Muscle of back (tissue), 3 donors: ENCODE measurements at regions not wholly inside any gene's neighbourhood (a gene's known extent, or its start where the extent isn't known, plus 50 kb on each side); places are given as distances from the start of the nearest gene placed in this dataset.
A peak's percentile ranks its signal among the peaks of the same experiment; 100 is the strongest.

ENCODE experiments used
- DNase-seq, 3 donors: peaks; one replicate each; pipeline versions ENCODE4 v3.0.0 to v3.0.0-alpha.2; 2013

DNA sequence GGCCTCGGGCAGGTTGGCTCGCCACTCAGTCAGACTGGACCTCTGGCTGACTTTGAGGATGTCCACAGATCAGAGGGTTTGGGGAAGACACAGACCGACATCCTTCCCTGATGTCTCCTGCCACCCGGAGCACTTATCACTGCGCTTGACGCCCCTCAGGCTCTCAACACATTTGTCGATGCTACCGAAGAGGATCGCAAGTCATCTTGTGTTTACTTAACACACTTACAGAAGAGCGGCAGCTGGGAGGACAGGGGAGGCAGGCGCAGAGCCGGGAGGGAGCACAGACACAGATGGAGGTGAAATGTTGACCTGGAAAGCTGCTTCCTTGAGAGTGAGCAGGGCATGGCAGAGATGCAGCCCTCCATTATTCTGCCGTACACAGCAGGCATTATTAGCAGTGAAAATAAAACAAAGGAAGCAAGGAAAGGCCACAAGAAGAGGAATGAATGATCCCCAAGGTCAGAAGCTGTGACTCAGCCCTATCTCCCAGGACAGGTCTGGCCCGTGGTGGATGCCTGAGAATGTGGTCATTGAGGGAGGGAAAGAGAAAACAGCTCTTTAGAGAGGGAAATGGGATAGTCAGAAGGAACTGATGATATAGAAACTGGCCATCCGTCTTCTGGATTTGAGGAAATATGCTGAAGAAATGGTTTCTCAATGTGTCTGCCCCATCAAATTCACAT lies 549.5 kb upstream of the ARGLU1 start:
- no peak for DNase-seq

DNA sequence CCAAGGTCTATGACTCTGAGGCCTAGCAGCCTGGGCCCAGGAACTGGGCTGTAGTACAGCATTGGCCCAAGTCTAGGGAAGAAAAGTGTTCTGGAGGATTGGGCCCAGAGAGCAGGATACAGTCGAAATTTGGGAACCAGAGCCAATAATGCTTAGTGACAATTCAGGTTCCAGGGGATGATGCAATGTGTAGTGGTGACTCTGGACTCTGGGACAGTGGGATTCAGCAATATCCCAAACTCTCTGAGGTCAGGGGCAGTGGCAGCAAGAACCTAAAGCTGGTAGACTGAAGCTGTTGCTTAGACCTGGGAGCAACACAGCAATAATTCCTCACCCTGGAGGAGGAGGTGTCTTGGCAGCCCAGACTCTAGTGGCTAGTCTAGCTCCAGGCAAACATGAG lies 545.5 kb upstream of the ARGLU1 start:
- DNase-seq = no peak

DNA sequence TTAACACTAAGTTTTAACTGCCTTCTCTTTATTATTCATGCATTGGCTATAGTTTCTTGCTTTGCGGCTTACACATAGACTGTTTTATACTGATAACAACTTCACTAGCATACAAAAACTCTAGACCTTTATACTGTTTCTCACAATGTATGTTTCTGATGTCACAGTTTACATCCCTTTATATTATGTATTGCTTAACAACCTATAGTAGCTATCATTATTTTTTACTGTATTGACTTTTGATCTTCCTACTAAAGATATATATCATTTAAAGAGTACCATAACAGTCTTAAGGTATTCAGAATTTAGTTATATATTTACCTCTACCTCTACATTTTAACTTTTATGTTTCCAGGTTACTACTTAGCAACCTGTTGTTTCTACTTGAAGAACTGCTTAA lies 543.3 kb upstream of the ARGLU1 start:
- DNase-seq = no peak

DNA sequence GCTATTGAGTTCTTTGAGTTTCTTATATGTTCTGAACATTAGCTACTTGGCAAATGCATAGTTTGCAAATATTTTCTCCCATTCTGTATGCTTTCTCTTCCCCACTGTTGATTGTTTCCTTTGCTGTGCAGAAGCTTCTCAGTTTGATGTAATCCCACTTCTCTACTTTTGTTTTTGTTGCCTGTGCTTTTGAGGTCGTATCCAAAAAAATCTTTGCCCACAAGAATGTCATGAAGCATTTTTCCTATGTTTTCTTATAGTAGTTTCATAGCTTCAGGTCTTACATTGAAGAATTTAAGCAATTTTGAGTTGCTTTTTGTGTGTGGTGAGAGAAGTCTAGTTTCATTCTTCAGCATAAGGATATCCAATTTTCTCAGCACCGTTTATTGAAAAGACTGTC lies 536.7 kb upstream of the ARGLU1 start:
- DNase-seq = no peak

DNA sequence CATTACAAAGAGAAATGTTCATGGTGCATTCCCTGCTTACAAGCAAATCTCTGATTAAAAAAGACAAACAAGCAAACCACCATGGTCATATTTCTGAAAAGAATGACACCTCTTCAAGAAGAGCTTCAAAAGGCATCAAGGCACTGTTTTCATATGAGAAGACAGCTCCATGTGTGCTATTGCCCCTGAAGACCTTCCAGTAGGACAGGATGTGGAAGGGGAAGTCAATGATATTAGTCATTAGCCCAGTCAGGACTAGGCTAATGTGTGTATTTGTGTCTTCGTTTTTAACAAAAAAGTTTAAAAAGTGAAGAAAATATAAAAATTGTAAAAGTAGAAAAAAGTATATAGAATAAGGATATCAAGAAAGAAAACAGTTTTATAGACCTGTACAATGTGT lies 534.7 kb upstream of the ARGLU1 start:
- no peak for DNase-seq

DNA sequence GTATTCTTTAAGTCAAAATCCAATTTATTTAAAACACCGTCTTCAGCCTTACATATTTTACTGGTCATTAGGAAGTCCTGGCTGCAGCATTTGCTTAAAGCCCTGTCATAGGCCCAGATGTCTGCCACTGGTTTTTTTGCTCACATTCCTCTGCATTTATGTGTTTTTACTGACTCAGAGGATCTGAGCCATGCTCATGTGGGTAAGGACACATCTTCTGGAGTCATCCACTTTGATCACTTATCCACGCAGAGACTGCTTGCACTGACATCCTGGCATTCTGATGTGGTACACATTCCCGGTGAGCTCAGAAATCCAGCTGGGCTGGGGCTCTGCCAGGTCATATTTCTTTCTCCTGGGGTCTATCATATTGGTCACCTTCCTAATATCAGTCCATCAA lies 531.7 kb upstream of the ARGLU1 start:
- peak in 1 of 3 donors; percentile 49 for DNase-seq

DNA sequence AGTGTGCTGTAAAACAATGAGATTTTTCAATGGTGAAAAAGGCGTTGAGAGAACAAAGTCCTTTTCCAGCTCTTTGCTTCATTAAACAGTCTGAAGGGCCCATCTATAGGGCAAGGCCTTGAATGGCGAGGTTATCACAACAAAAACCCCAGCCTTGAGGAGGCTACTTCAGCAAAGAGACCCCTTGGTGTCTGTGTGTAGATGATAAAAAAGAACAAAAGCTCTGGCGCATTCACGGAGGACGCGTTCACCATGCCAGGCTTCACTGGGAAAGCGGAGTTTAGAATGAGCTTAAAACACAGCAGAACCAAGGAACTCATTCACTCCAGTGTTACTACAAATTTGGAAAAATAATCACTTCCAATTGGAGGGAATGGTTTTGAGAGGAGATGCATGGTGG lies 530.0 kb upstream of the ARGLU1 start:
- no peak for DNase-seq

DNA sequence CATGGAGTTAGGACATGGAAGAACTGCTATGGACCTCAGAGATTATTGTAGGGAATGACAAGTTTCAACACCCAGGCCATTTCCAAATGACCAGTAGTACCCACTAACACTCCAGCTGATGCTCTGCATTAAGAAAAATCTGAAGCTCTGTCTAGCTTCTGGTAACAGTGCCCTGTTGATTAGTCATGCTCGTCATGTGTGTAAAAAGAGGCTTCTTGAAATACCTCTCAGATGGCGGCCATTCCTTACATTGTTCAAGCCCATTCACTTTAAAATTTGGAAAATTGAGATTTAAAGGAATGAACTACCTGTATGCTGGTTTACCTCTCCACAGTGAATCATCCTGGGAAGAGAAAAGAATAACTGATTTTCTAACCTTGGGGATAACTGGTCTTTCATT lies 527.9 kb upstream of the ARGLU1 start:
- no peak for DNase-seq

DNA sequence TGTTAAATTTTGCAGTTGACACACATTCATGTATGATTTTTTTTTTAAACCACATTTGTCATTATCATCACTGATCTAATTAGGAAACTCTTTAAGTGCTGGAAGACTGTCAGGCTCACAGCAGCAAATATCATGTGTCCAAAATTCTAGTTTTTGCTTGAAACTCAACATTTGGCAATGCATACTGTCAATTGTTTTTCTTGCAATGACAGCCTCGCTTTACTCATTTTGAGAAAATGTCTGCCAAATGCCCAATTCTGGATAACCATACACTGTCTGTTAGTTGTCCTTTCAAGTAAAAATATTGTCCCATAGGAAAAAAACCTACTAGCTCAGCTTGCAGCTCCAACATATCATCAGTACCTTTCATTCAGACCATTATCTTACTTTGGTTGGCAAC lies 523.9 kb upstream of the ARGLU1 start:
- DNase-seq = no peak

DNA sequence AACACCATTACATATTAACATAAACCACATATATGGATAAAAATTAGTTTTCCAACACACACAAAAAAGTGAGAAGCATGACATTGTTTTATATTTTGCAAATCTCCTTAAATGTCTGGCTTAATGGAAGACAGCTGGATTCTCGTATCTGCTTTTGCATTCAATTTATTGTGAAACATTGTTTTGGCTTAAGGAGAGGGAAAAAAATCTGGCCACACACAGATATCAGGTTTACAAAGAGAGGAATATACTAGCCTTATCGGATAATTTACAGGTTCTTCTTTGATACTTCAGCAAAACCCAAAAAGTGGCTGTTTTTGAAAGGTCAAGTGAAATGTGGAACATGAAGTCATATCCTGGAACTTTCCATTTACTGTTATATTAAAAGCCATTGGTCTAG lies 523.5 kb upstream of the ARGLU1 start:
- DNase-seq = peak; percentile 53 to 79 (median 59)

DNA sequence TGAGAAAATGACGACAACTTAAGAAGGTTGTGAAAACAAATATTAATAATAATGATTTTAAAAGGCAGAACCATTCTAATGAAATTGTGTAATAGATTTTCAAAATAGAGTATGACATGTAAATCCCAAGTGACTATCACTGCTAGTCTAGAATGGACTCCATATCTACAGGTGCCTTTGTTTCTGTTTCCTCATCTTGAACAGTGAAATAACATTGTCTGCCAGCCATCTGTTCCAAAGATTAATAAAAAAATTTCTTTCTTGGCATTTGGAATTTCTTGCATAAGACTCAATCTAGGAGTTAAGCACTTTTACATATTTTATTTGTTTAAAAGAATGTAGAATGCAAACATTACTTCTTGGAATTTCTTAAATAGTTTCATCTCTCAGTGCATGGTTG lies 520.1 kb upstream of the ARGLU1 start:
- peak in 2 of 3 donors; percentile 32 to 60 for DNase-seq

DNA sequence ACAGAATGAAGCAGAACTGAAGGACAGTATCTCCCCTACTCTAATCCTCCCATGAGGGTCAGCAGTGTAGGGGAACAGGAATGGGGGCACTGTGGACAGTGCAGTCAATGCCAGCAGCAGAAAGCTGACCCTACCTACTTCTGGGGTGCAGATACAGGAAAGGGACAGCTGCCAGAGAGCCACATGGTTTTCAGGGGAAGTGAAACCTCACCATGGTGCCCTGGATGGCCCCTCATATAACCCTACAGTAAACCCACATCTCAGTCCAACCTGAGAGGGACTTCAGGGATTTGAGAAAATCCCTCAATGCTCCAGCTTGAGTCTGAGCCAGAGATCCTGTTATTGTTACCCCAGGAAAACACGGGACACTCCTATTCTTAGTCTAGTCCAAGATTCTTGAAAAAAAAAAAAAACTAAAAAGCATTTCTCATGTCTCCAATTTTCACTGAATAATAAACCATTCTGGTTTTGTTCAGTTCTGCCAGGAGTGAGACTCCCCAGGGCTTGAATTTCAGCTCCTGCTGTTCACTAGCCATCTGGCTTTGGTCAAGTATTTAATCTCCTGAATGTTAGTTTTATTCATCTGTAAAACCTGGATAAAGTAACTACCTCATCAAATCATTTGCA lies 511.6 kb upstream of the ARGLU1 start:
- DNase-seq = peak; percentile 45 to 83 (median 50)

DNA sequence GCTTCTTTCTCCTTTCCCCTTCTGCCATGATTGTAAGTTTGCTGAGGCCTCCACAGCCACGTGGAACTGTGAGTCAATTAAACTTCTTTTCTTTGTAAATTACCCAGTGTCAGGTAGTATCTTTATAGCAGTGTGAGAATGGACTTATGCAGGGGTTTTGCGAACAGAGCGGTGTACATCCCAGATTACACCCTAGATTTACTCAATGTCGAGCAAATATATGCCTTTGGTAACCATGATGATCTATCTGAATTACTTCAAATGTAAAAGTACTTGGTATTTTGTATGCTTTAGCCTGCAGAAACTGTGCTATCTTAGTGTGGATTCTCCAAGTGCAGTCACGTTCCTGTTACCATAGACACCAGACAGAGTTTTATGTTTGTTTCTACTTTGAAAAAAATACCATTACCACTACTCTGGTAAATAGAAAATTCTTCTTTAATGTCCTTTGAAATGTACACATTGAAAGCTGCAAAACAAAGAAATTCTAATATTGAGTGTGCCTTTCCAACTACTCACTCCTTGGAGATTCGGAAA lies 510.4 kb upstream of the ARGLU1 start:
- DNase-seq = peak in 1 of 3 donors; percentile 49

DNA sequence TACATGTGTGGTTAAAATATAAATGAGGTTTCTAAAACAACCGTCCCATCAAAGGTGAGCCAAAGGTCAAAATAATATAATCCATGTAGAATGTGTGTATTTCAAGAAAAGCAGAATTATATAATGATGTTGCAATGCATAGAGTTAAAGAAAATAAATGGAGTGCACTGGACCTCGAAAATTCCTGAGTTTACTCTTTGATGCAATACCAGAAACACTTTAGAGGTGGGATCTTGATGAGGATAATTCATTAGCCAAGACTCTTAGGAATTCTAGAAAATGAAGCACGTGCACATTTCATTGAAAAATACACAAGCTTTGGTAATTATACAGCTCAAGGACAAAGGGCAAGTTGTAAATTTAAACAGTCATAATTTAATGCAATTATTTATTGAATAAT lies 508.9 kb upstream of the ARGLU1 start:
- DNase-seq = peak in 1 of 3 donors; percentile 44

DNA sequence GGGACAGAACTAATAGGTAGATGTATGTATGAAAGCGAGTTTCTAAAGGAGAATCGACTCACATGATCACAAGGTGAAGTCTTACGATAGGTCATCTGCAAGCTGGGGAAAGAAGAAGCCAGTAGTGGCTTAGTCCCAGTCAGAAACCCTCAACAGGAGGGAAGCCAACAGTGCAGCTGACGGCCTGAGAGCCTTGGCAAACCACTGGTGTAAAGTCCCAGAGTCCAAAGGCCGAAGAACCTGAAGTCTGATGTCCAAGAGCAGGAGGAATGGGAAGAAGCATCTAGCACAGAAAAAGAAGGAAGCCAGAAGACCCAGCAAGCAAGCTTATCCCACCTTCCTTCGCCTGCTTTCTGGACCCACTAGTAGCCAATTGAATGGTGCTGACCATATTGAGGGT lies 507.6 kb upstream of the ARGLU1 start:
- DNase-seq = no peak

DNA sequence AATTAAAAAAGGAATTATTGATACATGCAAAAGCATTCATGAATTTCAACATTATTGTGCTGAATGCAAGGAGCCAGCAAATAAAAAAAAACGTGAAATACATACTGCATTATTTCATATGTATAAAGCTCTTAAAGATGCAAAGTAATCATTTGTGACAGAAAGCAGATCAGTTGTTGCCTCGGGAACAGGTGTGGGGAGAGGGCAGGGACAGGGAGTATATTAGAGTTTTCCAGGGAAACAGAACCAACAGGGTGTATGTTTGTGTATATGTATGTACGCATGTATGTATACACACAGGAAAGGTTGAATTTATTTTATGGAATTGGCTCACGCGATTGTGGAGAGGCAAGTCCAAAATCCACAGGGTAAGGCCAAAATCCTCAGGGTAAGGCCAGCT lies 502.9 kb upstream of the ARGLU1 start:
- DNase-seq = peak in 1 of 3 donors; percentile 25

DNA sequence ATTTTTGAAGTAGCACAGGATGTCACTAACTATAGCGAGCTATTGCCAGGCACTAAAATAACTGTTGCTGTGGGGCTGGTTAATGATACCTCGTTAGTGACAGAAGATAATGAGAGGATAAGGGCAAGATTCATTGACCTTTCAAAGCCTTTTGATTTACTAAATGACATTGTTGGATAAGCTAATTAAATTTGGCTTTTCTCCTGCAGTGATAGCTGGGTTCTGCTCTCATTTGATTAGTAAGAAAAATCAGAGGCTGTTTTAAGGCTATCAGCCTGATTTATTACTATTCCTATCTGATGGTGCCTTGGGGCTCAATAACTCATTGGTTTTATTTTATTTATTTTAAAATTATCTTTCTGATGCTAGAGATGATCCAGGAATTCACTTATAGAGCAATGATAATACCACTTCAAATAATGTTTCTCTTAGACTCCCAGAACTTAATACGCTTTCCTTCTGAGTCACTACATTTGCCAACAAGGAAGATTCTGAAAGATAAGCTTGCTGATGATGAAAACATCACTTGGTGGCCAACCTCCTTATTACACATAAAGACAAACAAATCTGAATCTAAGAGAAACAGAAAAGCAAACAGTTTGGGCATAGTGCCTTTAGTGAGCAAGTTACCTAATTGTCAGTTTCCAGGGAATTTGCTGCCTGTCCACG lies 501.3 kb upstream of the ARGLU1 start:
- DNase-seq = peak in 1 of 3 donors; percentile 11

DNA sequence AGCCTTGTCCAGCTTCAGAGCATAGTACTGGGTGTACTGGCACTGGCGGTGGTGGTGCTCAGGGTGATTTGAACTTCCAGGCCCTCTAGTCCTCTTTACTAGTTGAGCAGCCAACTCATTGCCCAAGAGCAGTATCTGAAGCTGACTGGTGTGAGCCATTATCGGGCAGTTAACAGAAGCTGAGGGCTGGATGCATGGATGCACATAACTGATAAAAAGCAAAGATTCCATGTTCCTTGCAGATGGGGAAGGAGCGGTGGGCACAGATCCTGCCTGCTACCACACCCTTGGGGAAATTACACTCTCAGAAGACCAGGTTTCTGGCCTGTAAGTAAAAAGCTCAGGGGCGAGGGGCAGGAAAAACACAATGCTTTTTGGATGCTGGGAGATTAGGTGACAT lies 499.4 kb upstream of the ARGLU1 start:
- DNase-seq = no peak

DNA sequence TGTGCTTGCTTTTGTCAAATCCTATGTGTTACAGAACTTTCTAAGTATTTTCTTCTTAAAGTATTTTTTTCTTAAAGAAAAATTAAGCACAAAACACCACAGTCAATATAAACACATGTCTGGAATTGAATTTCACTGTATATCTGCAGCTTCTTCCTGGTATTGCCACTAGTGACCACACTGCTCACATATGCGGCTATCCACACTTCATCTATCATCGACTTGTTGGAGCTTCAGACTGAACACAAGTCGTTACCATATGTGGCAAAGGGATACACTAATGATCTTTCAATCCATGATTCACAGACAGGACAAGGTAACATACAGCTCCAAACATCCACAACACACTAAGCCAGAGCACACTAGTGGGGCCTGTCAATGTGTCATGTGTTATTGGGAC lies 498.4 kb upstream of the ARGLU1 start:
- DNase-seq = peak in 2 of 3 donors; percentile 35 to 52

DNA sequence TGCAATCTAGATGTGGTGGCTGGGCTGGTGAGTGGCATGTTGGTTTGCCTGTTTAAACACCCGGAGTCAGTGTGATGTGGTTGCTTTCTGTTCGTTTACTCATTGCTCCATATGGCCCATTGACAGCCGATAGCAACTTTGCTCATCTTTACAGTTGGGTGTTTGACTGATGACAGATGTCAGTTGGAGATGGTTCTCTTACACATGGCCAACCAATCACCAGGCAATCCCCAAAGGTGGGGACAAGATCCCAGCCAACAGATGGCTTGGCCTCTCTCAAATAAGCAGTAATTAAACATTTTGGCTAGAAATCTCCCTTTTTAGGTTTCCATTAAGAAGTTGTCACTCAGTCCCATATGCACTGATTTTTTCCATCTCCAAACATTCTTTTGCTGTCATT lies 497.1 kb upstream of the ARGLU1 start:
- no peak for DNase-seq

DNA sequence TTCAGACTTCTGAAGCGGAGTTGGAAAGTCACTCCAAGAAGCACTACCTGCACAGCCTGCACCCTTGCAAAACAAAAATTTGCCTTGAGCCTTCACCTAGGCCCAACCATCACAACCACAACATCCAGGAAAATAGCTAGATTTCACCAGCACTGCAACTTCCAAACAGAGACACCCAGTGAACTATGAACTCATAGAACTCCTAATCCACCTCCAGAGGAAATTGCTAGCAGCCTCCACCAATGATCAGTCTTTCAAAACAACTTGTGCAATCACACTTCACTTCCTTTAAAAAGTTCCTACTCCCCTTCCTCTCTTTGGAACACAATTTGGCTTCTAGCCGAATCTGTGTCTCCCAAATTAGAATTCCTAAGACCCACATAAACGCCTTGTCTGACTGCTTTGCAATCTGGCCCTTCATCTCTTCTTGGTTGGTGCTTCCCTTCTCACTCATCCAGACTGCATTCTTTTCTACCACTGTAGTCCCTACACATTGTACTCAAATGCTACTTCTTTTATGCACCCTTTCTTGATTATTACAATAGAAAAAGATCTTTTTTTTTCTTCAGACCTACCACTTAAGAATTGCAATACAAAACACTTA lies 489.2 kb upstream of the ARGLU1 start:
- no peak for DNase-seq
